Esophagus muscularis mucosa (tissue), 3 donors: ENCODE measurements at regions not wholly inside any gene's neighbourhood (a gene's known extent, or its start where the extent isn't known, plus 50 kb on each side); places are given as distances from the start of the nearest gene placed in this dataset.

Experiments used
- POLR2AphosphoS5 ChIP-seq, 2 donors: sonication (generic); formaldehyde crosslinking; IDR thresholded peaks; one replicate each; pipeline ENCODE4 v1.6.1; 2017; ENCODE audit warnings: antibody characterized with exemption in 2 of 2
- TF ChIP-seq, protein P1 (sequence below), 3 experiments: fragments of 200-600 bp in 2 of 3; fragments of 450-650 bp in 1 of 3; sonication (generic) in 2 of 3; IDR thresholded peaks; one replicate each; pipeline ENCODE4 v1.5.1; 2017 to 2019; ENCODE audit warnings: antibody characterized with exemption in 3 of 3, mild to moderate bottlenecking in 2 of 3, moderate library complexity in 1 of 3

DNA sequence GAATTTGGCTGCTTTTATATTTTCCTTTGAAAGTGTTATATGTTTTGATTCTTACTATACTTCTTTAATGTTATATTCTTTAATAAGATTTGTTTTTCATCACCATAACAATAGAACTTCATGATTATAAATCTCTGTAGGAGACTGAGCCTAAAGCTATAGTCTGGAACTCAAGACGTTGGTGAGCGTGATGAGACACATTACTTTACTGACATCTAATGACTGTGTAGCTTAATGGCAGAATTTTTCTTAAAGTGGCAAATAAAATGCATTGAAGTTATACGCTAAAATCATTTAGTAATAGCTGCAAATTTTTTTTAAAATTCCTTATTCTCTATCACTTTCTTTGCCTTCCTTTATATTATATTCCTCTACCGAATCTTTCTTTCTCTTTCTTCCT, 56.1 kb upstream of the HAO2 start:
- TF ChIP-seq, protein P1, sequence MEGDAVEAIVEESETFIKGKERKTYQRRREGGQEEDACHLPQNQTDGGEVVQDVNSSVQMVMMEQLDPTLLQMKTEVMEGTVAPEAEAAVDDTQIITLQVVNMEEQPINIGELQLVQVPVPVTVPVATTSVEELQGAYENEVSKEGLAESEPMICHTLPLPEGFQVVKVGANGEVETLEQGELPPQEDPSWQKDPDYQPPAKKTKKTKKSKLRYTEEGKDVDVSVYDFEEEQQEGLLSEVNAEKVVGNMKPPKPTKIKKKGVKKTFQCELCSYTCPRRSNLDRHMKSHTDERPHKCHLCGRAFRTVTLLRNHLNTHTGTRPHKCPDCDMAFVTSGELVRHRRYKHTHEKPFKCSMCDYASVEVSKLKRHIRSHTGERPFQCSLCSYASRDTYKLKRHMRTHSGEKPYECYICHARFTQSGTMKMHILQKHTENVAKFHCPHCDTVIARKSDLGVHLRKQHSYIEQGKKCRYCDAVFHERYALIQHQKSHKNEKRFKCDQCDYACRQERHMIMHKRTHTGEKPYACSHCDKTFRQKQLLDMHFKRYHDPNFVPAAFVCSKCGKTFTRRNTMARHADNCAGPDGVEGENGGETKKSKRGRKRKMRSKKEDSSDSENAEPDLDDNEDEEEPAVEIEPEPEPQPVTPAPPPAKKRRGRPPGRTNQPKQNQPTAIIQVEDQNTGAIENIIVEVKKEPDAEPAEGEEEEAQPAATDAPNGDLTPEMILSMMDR (IDR thresholded peaks at IDR 0.05), result no peak
- no peak for TF ChIP-seq POLR2AphosphoS5 (IDR thresholded peaks at IDR 0.05)
